Stimulated activated effector memory CD8-positive, alpha-beta T cell treated with anti-CD3 and anti-CD28 coated beads, Interleukin-12 subunit alpha, Interleukin-12 subunit beta, amount 100 ng/mL, for 72 hours (primary cell): ENCODE measurements at regions not wholly inside any gene's neighbourhood (a gene's known extent, or its start where the extent isn't known, plus 50 kb on each side); places are given as distances from the start of the nearest gene placed in this dataset.
"Not testable (repeated sequence)": the region's sequence is repeated elsewhere in the genome, so short reads cannot be mapped to it uniquely, and the experiment has no call there.

ENCODE experiments used
- ATAC-seq: fragments of 150-1000 bp; cut with Tn5 transposase; 2 replicates; pipeline ENCODE4 v1.10.0; 2021
- DNase-seq, 2 donors: peaks; one replicate each; pipeline ENCODE4 v3.0.0; 2021 to 2022; ENCODE audit warnings: low spot score in 2 of 2
- H3K27ac Mint-ChIP-seq: one replicate; pipeline ENCODE4 v1.8.0; 2022; ENCODE audit warnings: mild to moderate bottlenecking, mixed read lengths
- H3K36me3 Mint-ChIP-seq: one replicate; pipeline ENCODE4 v1.8.0; 2022; ENCODE audit warnings: mild to moderate bottlenecking, mixed read lengths
- H3K4me1 Mint-ChIP-seq: one replicate; pipeline ENCODE4 v1.8.0; 2022; ENCODE audit warnings: mixed read lengths
- H3K4me3 Mint-ChIP-seq: one replicate; pipeline ENCODE4 v1.8.0; 2022; ENCODE audit warnings: mild to moderate bottlenecking, mixed read lengths
- H3K9me3 Mint-ChIP-seq: one replicate; pipeline ENCODE4 v1.8.0; 2022; ENCODE audit warnings: mixed read lengths

GRCh38 chr5:85512896-85513295 lies 1104.8 kb upstream of the COX7C start:
- H3K4me1 Mint-ChIP-seq: no peaks in the 10 kb centered on the region

GRCh38 chr5:85515588-85515987 lies 1102.2 kb upstream of the COX7C start:
- Mint-ChIP-seq H3K9me3 (peaks cover 7% of the 10 kb centered on the region), H3K4me3 (no peak overlapping the region), H3K36me3 (no peaks in the 10 kb centered on the region), H3K27ac (no peak overlapping the region), H3K4me1 (no peaks in the 10 kb centered on the region)
- no peak for ATAC-seq
- no peak for DNase-seq

More at GRCh38 chr5:85512896-85513295, 1104.8 kb upstream of the COX7C start:
- peaks cover 28% of the 10 kb centered on the region for H3K9me3 Mint-ChIP-seq
- ATAC-seq (no peak), DNase-seq (no peak)
- H3K27ac Mint-ChIP-seq: no peak overlapping the region
- H3K36me3 Mint-ChIP-seq: no peaks in the 10 kb centered on the region
- no peak overlapping the region for H3K4me3 Mint-ChIP-seq

DNA sequence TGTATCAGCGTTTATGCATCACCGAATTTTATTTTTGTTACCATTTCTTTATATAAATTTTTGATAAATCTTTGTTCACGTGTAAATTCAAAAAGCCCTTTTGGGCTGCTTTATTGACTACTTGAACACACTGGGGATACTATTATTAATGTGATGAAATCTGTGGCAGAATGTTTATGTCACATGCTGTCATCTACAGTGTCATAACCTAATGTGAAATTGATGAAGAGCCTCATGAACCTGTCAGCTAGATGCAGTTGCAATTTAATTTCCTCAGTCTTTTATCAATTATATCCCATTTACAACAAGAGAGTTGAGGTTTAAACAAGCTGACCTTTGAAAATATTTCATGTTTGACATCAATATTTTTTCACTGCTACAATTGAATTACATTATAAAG lies 1100.4 kb upstream of the COX7C start:
- no peaks in the 10 kb centered on the region for H3K36me3 Mint-ChIP-seq
- H3K4me3 Mint-ChIP-seq: no peak overlapping the region
- no peaks in the 10 kb centered on the region for H3K4me1 Mint-ChIP-seq
- H3K9me3 Mint-ChIP-seq: peaks cover 4% of the 10 kb centered on the region
- no peak for ATAC-seq
- no peak overlapping the region for H3K27ac Mint-ChIP-seq
- DNase-seq: no peak

DNA sequence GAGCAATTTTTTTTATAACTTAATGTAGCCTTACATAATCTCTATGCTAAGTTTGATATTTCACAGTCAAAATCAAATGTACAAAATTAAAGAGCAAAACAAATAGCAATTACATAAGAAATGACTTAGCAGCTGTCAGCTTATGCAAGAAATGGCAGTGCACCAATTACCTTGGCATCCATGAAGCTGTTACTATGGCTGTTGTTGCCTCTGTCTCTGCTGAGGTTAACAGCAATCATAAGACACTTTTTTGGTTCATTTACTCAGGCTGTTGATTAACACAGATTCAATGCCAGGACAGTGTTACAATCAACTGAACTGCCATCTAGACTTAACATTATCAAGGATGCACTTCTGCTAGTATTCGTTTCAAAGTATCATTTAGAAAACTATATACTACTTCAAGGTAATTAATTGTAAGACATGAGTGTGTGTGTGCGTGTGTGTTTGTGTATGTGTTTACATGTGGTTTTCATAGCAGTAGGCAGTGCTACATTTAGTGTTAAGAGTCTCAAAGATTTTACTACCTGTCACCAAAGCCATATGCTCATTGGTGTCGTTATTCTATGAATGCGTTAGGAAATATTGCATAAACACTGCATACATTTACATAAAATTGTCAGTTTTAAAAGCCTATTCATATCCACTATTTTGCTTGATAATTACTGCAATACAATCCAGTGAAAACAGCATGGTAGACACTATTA lies 1084.2 kb upstream of the COX7C start:
- Mint-ChIP-seq H3K4me3 (no peak overlapping the region), H3K9me3 (no peaks in the 10 kb centered on the region), H3K4me1 (no peaks in the 10 kb centered on the region), H3K36me3 (no peaks in the 10 kb centered on the region), H3K27ac (no peak overlapping the region)
- DNase-seq: no peak
- no peak for ATAC-seq

- no peaks in the 10 kb centered on the region for H3K4me1 Mint-ChIP-seq
- no peaks in the 10 kb centered on the region for H3K36me3 Mint-ChIP-seq
- ATAC-seq (no peak), DNase-seq (no peak)
- H3K9me3 Mint-ChIP-seq: peaks cover 2% of the 10 kb centered on the region
- no peak overlapping the region for H3K4me3 Mint-ChIP-seq
- H3K27ac Mint-ChIP-seq: no peak overlapping the region
Measured at GRCh38 chr5:85538362-85538761, 1079.4 kb upstream of the COX7C start.

GRCh38 chr5:85545129-85545528 lies 1072.6 kb upstream of the COX7C start:
- Mint-ChIP-seq H3K36me3 (no peaks in the 10 kb centered on the region), H3K9me3 (peaks cover 19% of the 10 kb centered on the region), H3K4me1 (no peaks in the 10 kb centered on the region)

DNA sequence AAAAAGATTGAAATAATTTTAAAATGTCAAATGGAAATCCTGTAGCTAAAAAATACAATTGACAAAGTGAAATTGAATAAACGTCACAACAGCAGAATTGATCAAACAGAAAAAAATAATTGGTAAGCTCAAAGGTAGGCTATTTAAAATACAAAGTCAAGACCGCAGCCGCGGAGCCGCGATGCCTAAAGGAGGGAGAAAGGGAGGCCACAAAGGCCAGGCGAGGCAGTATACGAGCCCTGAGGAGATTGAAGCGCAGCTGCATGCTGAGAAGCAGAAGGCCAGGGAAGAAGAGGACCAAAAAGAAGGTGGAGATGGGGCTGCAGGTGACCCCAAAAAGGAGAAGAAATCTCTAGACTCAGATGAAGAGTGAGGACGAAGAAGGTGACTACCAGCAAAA lies 1068.5 kb upstream of the COX7C start:
- H3K4me3 Mint-ChIP-seq: no peak overlapping the region
- no peak for ATAC-seq
- DNase-seq: no peak
- no peaks in the 10 kb centered on the region for H3K36me3 Mint-ChIP-seq
- H3K4me1 Mint-ChIP-seq: no peaks in the 10 kb centered on the region
- no peak overlapping the region for H3K27ac Mint-ChIP-seq
- peaks cover 24% of the 10 kb centered on the region for H3K9me3 Mint-ChIP-seq

More at GRCh38 chr5:85545129-85545528, 1072.6 kb upstream of the COX7C start:
- Mint-ChIP-seq H3K27ac (no peak overlapping the region), H3K4me3 (no peak overlapping the region)
- ATAC-seq: no peak
- no peak for DNase-seq

DNA sequence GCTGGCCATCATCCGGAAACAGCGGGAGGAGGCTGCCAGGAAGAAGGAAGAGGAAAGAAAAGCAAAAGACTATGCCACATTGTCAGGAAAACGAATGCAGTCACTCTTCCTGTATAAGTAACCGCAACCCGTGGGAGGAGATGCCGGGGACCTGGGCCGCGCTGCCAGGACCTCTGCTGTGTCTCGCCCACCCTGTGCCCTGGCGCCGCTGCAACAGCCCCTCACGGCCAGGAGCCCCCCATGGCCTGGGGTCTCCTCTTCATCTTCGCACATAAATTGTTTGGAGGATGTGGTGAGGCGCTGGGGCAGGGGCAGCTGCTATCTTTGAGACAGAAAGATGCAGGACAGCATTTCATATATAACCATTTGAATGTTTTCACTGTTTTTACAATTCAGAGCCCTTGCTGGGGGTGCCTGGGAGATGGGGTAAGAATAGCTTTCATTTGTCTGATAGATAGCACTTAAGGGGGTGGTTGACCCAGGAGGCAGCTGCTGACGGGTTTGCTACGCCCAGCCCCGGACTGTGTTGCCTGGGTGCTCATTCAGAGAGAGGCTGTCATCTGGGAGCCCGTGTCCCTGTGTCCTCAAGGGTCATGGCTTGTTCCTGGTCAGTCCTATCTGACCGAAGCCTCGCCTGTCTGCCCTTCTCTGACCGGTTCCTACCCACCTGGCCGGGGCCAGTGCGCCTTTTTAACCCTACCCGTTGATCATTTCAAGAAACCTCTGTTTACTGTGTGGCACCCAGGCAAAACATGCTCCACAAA lies 1067.7 kb upstream of the COX7C start:
- H3K27ac Mint-ChIP-seq: no peak overlapping the region
- H3K36me3 Mint-ChIP-seq: no peaks in the 10 kb centered on the region
- no peaks in the 10 kb centered on the region for H3K4me1 Mint-ChIP-seq
- H3K9me3 Mint-ChIP-seq: peaks cover 20% of the 10 kb centered on the region
- no peak for ATAC-seq
- no peak overlapping the region for H3K4me3 Mint-ChIP-seq
- DNase-seq: no peak

DNA sequence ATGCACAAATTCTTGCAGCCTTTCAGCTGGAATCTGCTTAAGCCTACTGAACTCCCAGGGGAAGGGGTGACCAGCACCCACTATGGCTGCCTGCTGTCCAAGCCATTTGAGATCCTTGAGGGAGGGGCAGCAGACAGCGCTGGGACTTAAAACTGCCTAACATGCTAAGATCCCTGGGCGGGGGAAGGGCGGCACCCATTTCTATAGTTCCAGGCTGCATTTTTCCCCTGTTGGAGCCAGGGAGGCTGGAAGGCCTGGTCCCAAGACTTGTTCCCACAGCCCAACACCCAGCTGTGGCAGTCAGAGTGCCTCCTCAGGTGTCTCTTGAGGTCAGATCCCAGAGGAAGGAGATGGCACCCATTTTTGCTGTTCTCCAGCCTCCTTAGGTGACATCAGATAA lies 1061.3 kb upstream of the COX7C start:
- DNase-seq (no peak), ATAC-seq (no peak)
- Mint-ChIP-seq H3K4me3 (no peak overlapping the region), H3K27ac (no peak overlapping the region), H3K9me3 (peaks cover 17% of the 10 kb centered on the region), H3K36me3 (no peaks in the 10 kb centered on the region), H3K4me1 (no peaks in the 10 kb centered on the region)

GRCh38 chr5:85576666-85577065 lies 1041.1 kb upstream of the COX7C start:
- DNase-seq (no peak), ATAC-seq (no peak)
- Mint-ChIP-seq H3K4me1 (no peaks in the 10 kb centered on the region), H3K4me3 (no peak overlapping the region), H3K27ac (no peak overlapping the region), H3K36me3 (no peaks in the 10 kb centered on the region), H3K9me3 (no peaks in the 10 kb centered on the region)

DNA sequence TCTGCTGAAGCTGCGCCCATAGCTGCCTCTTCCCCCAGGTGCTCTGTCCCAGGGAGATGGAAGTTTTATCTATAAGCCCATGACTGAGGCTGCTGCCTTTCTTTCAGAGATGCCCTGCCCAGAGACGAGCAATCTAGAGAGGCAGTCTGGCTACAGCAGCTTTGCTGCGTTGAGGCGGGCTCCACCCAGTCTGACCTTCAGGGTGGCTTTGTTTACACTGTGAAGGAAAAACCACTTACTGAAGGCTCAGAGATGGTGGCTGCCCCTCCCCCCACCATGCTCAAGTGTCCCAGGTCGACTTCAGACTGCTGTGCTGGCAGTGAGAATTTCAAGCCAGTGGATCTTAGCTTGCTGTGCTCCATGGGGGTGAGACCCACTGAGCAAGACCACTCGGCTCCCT lies 1029.9 kb upstream of the COX7C start:
- H3K9me3 Mint-ChIP-seq: peaks cover 26% of the 10 kb centered on the region
- not testable (repeated sequence) for H3K4me3 Mint-ChIP-seq, H3K4me1 Mint-ChIP-seq, DNase-seq, H3K27ac Mint-ChIP-seq, H3K36me3 Mint-ChIP-seq, ATAC-seq

- DNase-seq, H3K4me3 Mint-ChIP-seq, H3K4me1 Mint-ChIP-seq, H3K36me3 Mint-ChIP-seq, H3K27ac Mint-ChIP-seq, ATAC-seq: not testable (repeated sequence)
- peaks cover 25% of the 10 kb centered on the region for H3K9me3 Mint-ChIP-seq
Measured at GRCh38 chr5:85588268-85588667, 1029.5 kb upstream of the COX7C start.

- H3K36me3 Mint-ChIP-seq: no peaks in the 10 kb centered on the region
- no peak for ATAC-seq
- DNase-seq: no peak
- H3K4me1 Mint-ChIP-seq: no peaks in the 10 kb centered on the region
- peaks cover 16% of the 10 kb centered on the region for H3K9me3 Mint-ChIP-seq
- H3K4me3 Mint-ChIP-seq: no peak overlapping the region
- H3K27ac Mint-ChIP-seq: no peak overlapping the region
Measured at GRCh38 chr5:85590764-85591163, 1027.0 kb upstream of the COX7C start.

DNA sequence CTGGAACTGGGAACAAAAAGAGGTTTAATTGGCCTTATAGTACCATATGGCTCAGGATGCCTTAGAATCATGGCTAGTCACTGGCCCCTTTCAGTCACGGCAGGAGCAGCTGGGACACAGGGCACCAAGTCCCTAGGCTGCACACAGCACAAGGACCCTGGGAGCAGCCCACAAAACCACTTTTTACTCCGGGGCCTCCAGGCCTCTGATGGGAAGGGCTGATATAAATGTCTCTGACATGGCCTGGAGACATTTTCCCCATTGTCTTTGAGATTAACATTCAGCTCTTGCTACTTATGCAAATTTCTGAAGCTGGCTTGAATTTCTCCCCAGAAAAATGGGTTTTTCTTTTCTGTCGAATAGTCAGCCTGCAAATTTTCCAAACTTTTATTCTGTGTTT lies 1026.4 kb upstream of the COX7C start:
- ATAC-seq: no peak
- DNase-seq: no peak
- Mint-ChIP-seq H3K27ac (no peak overlapping the region), H3K9me3 (peaks cover 14% of the 10 kb centered on the region), H3K4me3 (no peak overlapping the region), H3K4me1 (no peaks in the 10 kb centered on the region), H3K36me3 (no peaks in the 10 kb centered on the region)

- H3K27ac Mint-ChIP-seq: no peak overlapping the region
- no peak overlapping the region for H3K4me3 Mint-ChIP-seq
- no peaks in the 10 kb centered on the region for H3K36me3 Mint-ChIP-seq
- H3K4me1 Mint-ChIP-seq: no peaks in the 10 kb centered on the region
- ATAC-seq (no peak), DNase-seq (no peak)
- H3K9me3 Mint-ChIP-seq: peaks cover 11% of the 10 kb centered on the region
Measured at GRCh38 chr5:85602843-85603242, 1014.9 kb upstream of the COX7C start.

DNA sequence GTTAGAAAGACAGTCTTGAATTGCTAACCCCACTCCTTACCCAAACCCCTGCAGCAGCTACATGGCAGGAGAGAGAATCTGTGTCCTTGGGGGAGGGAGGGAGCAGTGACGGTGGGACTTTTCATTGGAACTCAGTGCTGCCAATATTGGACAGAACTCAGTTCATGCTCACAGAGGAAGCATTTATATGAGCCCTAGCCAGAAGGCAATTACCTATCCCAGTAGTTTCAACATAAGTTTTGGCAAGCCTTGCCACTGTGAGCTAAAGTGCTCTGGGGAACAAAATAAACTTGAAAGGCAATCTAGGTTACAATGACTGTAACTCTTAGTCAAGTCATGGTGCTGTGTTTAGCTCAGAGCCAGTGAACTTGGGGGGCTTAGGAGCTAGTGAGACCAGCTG lies 1013.4 kb upstream of the COX7C start:
- no peak for ATAC-seq
- DNase-seq: no peak
- Mint-ChIP-seq H3K9me3 (peaks cover 11% of the 10 kb centered on the region), H3K4me1 (no peaks in the 10 kb centered on the region), H3K27ac (no peak overlapping the region), H3K4me3 (no peak overlapping the region), H3K36me3 (no peaks in the 10 kb centered on the region)
